ENCODE measurements at regions not wholly inside any gene's neighbourhood (a gene's known extent, or its start where the extent isn't known, plus 50 kb on each side); places are given as distances from the start of the nearest gene placed in this dataset.
"Not testable (repeated sequence)": the region's sequence is repeated elsewhere in the genome, so short reads cannot be mapped to it uniquely, and the experiment has no call there.

DNA sequence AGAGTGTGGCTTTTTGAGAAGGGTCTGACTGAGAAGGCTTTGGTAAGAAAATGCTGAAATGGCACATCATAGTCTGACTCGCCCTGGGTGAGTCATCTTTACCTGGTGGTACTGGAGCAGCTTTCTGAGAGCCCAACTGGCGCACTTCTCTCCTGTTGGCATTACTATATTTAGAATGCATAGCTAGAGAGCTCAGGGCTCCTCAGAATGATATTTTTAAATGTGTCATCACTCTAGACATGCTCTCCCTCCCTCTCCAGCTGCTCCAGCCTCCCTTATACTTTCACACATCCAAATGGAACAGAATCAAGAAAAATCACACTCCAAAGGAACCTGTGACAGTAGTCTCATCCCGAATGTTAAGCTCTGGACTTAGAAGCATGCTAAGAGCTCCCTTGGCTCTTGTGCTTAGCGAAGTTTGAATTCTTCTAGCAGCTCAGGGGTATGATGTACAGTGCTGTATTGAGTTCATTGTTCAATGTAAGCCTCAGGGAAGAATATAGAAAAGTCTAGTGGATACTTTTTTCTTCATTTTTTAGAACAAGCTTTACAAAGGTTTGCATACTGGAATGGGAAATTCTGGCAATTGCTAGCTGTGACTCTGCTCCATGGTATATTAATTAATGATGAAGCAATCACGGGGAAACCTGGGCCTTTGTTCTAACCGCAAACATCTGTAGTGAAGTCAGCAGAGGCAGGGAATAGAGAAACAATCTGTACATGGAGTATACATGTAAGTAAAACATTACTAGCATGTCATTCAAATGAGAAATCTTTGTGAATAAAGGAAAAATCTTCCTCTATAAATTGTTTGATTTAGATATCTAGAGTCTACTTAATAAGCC is 751.2 kb upstream of the NRXN1 start:
- TF ChIP-seq, protein P1, sequence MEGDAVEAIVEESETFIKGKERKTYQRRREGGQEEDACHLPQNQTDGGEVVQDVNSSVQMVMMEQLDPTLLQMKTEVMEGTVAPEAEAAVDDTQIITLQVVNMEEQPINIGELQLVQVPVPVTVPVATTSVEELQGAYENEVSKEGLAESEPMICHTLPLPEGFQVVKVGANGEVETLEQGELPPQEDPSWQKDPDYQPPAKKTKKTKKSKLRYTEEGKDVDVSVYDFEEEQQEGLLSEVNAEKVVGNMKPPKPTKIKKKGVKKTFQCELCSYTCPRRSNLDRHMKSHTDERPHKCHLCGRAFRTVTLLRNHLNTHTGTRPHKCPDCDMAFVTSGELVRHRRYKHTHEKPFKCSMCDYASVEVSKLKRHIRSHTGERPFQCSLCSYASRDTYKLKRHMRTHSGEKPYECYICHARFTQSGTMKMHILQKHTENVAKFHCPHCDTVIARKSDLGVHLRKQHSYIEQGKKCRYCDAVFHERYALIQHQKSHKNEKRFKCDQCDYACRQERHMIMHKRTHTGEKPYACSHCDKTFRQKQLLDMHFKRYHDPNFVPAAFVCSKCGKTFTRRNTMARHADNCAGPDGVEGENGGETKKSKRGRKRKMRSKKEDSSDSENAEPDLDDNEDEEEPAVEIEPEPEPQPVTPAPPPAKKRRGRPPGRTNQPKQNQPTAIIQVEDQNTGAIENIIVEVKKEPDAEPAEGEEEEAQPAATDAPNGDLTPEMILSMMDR (IDR thresholded peaks at IDR 0.05; ENCODE audit: unreplicated experiment): no peak
- peaks cover 16% of the 10 kb centered on the region for H3K4me1 Mint-ChIP-seq (ENCODE audit: insufficient read depth, unreplicated experiment)

DNA sequence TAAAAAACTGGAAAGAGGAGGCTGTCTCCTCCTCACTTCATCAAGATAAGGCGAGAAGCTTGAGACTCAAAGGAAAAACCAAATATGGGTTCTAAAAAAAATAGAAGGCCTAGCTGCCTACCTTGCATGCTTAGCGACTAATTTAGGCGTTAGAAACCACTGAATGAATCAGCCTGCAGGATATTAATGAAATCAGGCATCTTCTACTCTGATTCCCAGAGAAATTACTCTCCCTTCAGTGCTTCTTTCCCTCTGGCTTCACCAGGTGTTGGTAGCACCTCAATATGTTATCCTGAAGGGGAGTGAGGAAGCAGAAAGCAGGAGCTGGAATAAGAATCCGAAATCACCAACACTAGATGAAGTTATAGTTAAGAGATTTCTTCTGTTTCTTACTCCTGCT is 749.8 kb upstream of the NRXN1 start:
- no peak for DNase-seq (ENCODE audit: unreplicated experiment)
- Mint-ChIP-seq H3K9me3 (ENCODE audit: unreplicated experiment) (no peaks in the 10 kb centered on the region), H3K4me1 (ENCODE audit: insufficient read depth, unreplicated experiment) (peaks cover 16% of the 10 kb centered on the region), H3K27me3 (ENCODE audit: insufficient read depth, unreplicated experiment) (no peaks in the 10 kb centered on the region), H3K4me3 (ENCODE audit: unreplicated experiment) (no peak overlapping the region), H3K36me3 (ENCODE audit: insufficient read depth, unreplicated experiment) (peaks cover 4% of the 10 kb centered on the region), H3K27ac (ENCODE audit: low read depth, unreplicated experiment) (no peak overlapping the region)
- POLR2A ChIA-PET: no interaction called here
- CTCF ChIA-PET: interaction anchor here (0.7 kb wide), 1 partner anchor 1378 kb away, joined by 3 read pairs; no protein-coding TSS in a partner anchor
- TF ChIP-seq, protein P1 (IDR thresholded peaks at IDR 0.05; ENCODE audit: unreplicated experiment): no peak
- BruUV-seq (replicated peaks): no TSS peak
- intact Hi-C loops (cut with micrococcal nuclease): no loop called here

More for the DNA sequence above, 751.2 kb upstream of the NRXN1 start:
- H3K36me3 Mint-ChIP-seq (ENCODE audit: insufficient read depth, unreplicated experiment): peaks cover 4% of the 10 kb centered on the region
- CTCF ChIA-PET: no interaction called here
- intact Hi-C loops (cut with micrococcal nuclease): no loop called here
- POLR2A ChIA-PET: interaction anchor here (0.5 to 1.2 kb wide), 5 partner anchors 11 to 529 kb away, joined by 3 to 6 read pairs (median 4); no protein-coding TSS in a partner anchor
- no peaks in the 10 kb centered on the region for H3K9me3 Mint-ChIP-seq (ENCODE audit: unreplicated experiment)
- peak; percentile 73 for DNase-seq (ENCODE audit: unreplicated experiment)
- BruUV-seq (replicated peaks): no TSS peak
- H3K27ac Mint-ChIP-seq (ENCODE audit: low read depth, unreplicated experiment): peak overlapping the region; percentile 44
- no peaks in the 10 kb centered on the region for H3K27me3 Mint-ChIP-seq (ENCODE audit: insufficient read depth, unreplicated experiment)
- no peak overlapping the region for H3K4me3 Mint-ChIP-seq (ENCODE audit: unreplicated experiment)

DNA sequence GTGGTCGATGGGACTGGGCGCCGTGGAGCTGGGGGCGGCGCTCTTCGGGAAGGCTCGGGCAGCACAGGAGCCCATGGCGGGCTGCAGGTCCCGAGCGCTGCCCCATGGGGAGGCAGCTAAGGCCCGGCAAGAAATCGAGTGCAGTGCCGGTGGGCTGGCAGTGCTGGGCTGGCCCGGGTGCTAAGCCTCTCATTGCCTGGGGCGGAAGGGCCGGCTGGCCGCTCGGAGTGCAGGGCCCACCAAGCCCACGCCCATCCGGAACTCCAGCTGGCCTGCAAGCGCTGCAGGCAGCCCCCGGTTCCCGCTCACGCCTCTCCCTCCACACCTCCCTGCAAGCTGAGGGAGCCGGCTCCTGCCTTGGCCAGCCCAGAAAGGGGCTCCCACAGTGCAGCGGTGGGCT is 748.4 kb upstream of the NRXN1 start:
- peaks cover 16% of the 10 kb centered on the region for H3K4me1 Mint-ChIP-seq (ENCODE audit: insufficient read depth, unreplicated experiment)
- DNase-seq (ENCODE audit: unreplicated experiment): no peak
- intact Hi-C loops (cut with micrococcal nuclease): no loop called here
- no peaks in the 10 kb centered on the region for H3K27me3 Mint-ChIP-seq (ENCODE audit: insufficient read depth, unreplicated experiment)
- ChIA-PET CTCF (no interaction called here), POLR2A (no interaction called here)
- H3K36me3 Mint-ChIP-seq (ENCODE audit: insufficient read depth, unreplicated experiment): peaks cover 4% of the 10 kb centered on the region
- H3K4me3 Mint-ChIP-seq (ENCODE audit: unreplicated experiment): no peak overlapping the region
- H3K9me3 Mint-ChIP-seq (ENCODE audit: unreplicated experiment): no peaks in the 10 kb centered on the region
- H3K27ac Mint-ChIP-seq (ENCODE audit: low read depth, unreplicated experiment): no peak overlapping the region
- TF ChIP-seq, protein P1 (IDR thresholded peaks at IDR 0.05; ENCODE audit: unreplicated experiment): no peak
- no TSS peak for BruUV-seq (replicated peaks)

DNA sequence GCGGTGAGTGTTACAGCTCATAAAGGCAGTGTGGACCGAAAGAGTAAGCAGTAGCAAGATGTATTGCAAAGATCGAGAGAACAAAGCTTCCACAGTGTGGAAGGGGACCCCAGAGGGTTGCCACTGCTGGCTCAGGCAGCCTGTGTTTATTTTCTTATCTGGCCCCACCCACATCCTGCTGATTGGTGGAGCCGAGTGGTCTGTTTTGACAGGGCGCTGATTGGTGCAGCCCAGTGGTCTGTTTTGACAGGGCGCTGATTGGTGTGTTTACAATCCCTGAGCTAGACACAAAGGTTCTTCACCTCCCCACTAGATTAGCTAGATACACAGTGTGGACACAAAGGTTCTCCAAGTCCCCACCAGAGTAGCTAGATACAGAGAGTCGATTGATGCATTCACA is 747.8 kb upstream of the NRXN1 start:
- not testable (repeated sequence) for H3K4me3 Mint-ChIP-seq (ENCODE audit: unreplicated experiment)

More for the DNA sequence above, 747.8 kb upstream of the NRXN1 start:
- intact Hi-C loops (cut with micrococcal nuclease); H3K36me3 Mint-ChIP-seq (ENCODE audit: insufficient read depth, unreplicated experiment); BruUV-seq (replicated peaks); H3K27me3 Mint-ChIP-seq (ENCODE audit: insufficient read depth, unreplicated experiment); H3K9me3 Mint-ChIP-seq (ENCODE audit: unreplicated experiment); H3K27ac Mint-ChIP-seq (ENCODE audit: low read depth, unreplicated experiment); POLR2A ChIA-PET; DNase-seq (ENCODE audit: unreplicated experiment); CTCF ChIA-PET: not testable (repeated sequence)
- H3K4me1 Mint-ChIP-seq (ENCODE audit: insufficient read depth, unreplicated experiment): peaks cover 16% of the 10 kb centered on the region
